Right hindlimb (tissue), 1 donor: ENCODE measurements at regions not wholly inside any gene's neighbourhood (a gene's known extent, or its start where the extent isn't known, plus 50 kb on each side); places are given as distances from the start of the nearest gene placed in this dataset.
A peak's percentile ranks its signal among the peaks of the same experiment; 100 is the strongest.
"Not testable (repeated sequence)": the region's sequence is repeated elsewhere in the genome, so short reads cannot be mapped to it uniquely, and the experiment has no call there.

Source experiments
- DNase-seq: peaks from one replicate; pipeline ENCODE4 v3.0.0-alpha.2; 2018

DNA sequence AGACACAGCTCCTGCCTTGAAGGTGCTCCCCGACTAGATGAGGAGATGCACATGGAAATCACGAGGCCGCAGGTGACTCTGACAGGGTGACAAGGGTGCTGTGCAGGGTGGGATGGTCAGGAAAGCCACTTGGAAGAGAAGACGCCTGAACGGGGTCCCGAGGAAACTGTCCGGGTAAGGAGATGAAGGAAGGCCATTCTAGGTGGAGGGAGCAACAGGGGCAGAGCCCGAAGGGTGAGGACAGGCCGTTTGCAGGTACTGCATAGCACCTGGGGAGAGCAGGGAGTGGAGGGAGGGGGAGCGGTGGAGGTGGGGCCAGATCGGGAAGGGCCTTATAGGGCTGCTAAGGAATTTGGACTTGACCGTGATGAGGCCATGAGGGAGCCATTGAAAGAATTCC lies 105.6 kb upstream of the DLG1 start:
- DNase-seq = no peak

DNA sequence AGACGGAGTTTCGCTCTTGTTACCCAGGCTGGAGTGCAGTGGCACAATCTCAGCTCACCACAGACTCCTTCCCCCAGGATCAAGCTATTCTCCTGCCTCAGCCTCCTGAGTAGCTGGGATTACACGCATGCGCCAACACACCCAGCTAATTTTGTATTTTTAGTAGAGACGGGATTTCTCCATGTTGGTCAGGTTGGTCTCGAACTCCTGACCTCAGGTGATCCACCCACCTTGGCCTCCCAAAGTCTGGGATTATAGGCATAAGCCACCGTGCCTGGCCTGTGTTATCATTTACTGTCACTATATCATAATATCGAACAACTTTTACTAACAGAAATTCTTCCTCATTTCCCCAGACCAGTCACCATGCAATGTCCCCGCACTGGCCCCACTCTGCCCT lies 104.0 kb upstream of the DLG1 start:
- not testable (repeated sequence) for DNase-seq

DNA sequence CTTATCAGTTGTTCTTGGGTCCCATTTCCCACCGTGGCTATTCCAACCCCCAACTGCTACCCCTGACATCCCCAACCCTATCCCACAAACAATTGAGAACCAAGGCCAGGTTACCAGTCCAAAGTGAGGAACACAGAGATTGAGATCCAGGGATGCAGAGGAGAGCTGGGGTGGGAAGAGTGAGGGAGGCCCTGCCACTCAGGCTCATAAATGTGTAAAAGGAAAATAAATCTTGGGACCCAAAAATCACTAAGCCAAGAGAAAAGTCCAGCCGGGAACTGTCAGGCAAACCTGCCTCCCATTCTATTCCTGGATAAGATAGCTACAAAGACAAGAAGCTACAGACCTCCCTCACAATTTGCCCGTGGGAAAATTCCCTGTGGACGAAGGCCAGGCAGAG lies 101.1 kb upstream of the DLG1 start:
- no peak for DNase-seq

DNA sequence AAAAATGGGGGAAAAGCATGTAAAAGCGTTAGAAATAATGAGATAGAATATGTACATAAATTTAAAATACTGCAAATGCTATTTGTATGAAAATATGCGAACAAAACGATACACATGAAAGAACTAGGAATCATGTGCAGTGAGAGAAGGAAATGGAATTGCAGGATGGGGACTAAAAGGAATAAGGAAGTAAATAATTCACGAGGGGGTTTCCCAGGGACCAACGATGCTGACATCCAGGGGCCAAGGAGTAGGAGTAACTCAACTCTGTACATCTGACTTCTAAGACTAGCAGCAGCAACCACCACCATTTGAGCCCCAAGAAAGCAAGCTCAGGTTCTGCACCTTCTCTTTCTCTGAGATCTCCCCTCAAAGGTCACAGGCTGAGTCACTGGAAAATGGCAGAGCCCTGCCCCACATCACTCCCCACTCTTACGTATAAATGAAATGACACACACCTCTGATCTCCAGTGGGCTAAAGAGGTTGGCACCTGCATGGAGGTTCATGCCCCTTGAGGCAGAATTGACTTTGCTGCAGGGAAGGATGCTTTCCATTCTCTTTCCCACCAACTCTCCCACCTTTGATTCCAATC lies 100.0 kb upstream of the DLG1 start:
- DNase-seq = no peak

DNA sequence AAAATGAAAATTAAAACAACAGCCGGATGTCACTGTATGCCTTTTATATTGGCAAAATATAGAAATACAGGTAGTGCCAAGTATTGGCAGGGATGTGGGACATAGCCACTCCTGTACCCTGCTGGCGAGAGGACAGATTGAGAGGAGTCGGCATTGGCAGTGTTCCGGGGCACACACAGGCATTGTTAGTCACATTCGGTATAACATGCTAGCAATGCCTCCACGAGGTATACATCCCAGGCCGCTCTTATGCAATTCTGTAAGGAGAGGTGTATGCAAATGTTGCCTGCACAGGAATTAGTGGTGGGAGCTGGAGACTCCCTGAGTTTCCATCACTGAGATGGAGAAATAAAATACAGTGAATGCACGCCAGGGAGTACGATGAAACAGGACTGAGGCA lies 99.4 kb upstream of the DLG1 start:
- DNase-seq = no peak

DNA sequence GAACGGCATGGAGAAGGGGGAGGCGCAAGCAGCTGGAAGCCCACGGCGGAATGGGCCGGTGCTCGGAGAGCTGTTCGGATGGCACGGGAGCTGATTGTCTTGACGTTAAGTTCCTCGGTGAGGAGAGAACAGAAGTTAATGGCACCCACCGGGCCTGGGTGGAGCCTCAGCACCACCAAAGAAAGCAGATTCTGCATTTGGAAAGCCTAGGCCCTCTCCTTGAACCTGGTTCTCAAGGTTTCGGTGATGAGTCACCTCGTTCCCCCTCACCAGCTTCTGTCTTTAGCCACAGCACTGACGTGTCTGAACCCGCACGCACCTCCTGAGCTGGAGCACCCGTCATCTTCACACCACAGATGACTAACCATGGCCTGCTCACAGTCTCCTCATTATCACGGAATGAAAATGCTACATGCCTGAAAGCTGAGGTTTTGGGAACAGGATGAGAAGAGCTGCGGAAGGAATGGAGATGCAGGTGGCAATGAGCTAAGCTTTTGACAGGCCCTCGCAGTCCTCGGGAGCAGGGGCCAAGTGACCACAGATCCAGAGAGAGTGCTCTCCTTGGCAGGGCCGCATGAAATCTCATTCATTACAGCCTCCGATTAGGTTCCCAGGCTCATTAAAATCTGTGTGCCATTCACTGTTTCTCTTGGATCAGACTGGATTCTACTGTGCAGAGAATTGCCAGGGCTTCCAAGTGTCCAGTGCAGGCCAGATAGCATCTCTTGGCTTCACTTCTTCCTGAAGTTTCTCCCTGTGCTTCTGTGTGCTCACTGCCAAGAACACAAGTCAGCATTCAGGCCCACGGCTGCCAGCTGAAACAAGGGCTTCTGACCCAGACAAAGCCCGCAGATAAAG lies 96.3 kb upstream of the DLG1 start:
- DNase-seq = no peak

DNA sequence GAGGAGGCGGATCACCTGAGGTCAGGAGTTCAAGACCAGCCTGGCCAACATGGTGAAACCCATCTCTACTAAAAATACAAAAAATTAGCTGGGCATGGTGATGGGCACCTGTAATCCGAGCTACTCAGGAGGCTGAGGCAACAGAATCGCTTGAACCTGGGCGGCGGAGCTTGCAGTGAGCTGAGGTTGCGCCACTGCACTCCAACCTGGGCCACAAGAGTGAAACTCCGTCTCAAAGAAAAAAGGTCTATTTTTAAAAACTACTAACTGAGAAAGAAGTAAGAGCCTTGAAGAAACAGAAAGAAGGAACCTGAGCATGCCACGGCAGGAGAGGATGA lies 95.7 kb upstream of the DLG1 start:
- DNase-seq = not testable (repeated sequence)

DNA sequence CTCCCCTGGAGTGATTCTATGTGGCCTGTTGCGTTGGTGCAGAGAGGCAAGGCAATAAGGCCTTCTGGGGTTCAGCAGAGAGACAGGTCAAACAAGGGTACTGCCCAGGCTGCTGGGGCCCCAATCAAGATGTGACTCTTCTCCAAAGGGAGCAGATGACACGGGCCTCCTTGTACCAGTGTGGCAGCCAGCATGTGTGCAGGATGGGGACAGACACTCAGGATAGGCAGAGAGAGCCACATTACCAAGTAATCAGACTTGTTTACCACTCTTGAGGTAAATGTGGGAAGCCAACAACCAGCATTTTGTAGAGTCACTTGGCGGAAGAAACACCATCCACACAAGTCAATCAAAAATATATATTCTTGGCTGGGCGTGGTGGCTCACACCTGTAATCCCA lies 95.3 kb upstream of the DLG1 start:
- DNase-seq = no peak

DNA sequence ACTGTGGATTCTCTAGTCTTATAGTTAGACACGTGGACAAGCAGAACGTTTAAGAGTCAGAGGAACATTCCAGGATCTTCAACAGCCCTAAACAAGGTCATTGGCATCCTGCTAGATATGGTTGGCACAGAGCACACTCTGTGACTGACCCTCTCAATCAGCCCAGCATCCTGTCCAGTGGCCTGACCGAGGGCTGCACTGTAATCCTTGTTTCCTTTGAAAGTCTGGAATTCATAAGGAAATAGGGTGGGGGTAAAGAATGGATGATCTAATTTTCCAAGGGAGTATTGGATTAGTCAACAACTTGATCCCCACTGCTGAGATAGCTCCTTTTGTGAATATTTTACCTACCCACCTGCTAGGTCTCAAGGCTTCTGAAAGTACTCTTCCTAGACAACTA lies 94.5 kb upstream of the DLG1 start:
- no peak for DNase-seq

DNA sequence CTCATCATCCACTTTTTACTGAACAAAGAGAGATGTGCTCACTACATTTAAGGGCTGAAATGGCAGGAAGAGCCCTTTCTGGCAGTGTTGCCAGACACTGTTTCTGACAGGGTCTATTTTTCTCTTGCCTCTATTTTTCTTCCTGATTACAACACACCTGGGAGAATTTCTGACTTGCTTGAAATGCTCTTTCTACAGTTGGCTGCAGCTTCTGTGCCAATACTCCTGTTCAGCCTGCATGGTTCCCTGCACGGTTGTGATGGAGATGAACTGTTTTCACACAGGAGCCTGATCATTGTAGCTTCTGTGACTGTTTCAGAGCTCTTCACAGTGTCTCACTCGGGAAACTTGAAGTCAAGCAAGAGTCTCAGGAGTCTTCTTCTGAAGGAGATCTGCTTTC lies 83.0 kb upstream of the DLG1 start:
- no peak for DNase-seq

DNA sequence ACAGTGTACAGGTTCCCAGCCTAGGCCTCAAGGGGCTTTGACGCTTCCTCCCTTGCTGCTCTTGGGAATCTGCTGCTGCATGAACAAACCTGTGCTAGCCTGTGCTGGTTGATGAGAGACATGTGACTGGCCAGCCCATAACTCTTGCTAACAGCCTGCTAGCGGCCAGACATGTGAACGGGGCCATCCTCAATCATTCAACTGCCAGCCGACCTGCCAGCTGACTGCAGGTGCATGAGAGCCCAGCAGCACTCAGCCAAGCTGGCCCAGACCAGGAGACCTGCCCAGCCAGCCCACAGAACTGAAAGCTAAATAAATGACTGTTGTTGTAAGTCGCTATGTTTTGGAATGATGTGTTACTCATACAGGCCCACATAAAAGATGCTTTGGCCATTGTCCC lies 82.4 kb upstream of the DLG1 start:
- DNase-seq = no peak

DNA sequence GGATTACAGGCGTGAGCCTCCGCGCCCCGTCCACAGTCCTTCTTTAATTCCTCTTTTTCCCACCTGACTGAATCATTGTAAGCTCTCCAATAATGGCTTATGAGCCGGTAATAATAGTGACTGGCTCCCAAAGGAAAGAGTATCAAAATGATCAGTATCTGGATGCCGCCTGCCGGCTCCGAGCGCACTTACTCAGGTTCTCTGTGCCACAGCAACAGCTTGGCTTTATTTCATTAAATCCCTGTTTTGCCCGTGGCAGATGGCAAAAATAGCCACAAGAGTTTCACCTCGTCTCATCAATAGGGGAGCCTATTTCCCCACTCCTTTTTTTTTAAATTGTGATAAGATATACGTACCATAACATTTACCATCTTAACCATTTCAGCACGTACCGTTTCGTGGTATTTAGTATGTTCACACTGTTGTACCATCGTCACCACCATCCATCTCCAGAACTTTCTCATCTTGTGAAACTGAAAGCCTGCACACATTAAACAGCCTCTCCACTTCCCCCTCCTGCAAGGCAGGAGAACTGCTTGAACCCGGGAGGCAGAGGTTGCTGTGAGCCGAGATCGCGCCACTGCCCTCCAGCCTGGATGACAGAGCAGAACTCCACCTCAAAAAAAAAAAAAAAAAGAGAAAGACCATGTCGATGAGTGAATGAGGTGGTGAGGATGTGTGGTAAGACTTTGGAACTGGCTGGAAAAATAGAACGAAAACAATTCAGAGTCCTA lies 80.7 kb upstream of the DLG1 start:
- DNase-seq = no peak

DNA sequence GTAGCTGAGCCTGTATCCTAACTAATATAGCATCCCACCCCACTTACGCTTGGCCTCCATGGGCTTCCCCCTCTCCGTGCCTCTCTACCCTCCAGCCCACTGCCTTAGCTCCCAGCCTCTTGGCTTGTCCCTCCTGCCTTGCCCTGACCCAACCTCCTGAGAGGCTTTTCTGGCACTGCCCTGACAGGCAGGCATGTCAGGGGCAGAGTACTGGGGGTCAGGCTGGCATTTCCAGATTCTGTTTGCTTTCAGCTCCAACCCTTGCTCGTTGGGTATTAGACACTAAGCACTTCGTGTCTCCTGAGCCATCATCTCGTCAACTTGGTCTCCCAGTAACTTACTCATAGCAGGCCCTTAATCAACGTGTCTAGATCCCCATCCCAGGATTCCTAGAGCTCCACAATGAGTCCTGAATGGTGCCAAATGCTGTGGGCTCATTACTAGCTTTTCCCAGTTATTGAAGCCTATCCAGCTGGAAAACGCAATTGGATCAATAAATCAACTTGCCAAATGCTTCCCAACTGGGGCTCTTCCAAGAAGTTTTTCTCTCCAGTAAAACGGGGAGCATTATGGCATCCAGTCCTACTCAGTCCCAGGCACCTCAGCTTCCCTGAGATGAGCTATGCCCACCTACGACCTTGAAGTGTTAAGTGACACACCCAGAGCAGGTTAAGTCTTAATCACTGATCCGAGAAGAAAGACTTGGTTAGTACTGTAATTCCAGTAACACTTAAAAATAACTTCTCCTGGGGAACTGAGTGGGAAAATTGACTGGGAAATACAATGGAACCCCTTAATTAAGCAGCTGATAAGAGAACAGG lies 78.5 kb upstream of the DLG1 start:
- no peak for DNase-seq

DNA sequence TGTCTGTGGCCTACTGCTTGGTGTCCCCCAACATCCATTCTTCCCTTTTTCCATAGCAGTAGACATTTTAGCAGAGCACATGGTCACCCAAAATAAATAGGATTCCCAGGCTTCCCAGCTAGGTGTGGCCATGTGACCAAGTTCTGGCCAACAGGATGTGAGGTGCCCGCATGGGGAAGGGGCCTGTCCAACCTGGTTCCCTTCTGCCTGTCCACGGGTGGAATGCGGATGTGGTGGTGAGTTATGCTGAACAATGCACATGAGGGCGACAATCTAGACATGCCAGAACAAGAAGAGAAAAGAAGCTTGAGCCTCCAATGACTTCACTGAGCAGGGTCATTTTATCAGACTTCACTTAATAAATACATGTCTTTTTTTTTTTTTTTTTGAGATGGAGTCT lies 77.6 kb upstream of the DLG1 start:
- DNase-seq = no peak

DNA sequence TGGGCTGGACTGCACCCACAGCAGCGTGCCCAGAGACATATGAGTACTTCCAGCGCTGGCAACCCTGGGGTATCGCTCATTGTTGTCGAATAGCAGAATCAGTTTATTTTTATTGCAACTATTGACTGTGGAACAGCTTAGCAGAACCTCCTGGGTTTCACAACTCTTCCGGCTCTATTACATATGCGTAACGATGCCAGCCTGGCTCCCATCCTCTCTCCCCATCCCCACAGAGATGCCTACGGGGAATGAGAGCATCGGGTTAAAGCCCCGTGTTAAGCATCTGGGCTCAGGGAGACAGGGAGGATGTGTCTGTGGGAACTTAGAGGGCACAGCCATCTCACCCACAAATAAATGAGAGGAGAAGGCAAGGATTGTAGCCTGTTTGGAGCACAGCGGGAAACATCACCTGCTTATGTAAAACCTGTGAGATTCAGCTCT lies 76.6 kb upstream of the DLG1 start:
- no peak for DNase-seq

DNA sequence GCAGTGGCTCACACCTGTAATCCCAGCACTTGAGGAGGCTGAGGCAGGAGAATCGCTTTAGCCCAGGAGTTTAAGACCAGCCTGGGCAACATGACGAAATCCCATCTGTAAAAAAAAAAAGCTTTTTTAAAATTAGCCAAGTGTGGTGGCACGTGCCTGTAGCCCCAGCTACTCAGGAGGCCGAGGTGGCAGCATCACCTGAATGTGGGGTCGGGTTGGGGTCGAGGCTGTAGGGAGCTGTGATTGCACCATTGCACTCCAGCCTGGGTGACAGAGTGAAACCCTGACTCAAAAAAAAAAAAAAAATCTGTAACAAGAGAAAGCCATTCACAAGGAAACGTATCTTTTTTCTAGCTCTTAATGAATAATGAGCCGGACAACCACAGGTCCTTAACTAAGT lies 74.7 kb upstream of the DLG1 start:
- no peak for DNase-seq

DNA sequence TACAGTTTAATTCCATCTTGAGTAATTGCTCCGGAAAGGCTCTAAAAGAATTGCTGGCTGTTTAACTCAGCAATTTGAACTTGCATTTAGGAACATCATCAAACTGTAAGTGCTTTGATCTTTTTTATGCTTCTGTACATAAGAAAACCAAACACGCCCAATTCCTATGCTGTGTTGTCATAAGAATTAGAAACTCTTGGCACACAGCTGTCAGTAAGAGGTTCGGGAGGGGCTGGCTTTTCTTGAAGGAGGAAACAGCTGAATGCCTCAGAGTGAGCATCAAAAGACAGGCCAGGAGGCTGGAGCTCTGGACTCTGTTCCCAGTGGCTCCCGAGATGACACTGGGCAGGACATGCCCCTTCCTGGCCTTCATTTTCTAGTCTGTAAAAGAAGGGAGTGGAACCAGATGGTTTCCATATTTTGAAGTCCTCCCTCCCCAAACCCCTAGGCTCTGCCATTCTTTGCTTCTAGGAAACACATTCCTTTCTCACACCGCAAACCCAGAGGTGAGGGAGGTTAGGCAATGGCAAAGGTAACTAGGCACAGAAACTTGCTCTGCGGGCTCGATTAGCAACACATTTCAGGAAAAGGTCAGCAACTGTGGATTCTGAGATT lies 73.7 kb upstream of the DLG1 start:
- peak; percentile 70 for DNase-seq

DNA sequence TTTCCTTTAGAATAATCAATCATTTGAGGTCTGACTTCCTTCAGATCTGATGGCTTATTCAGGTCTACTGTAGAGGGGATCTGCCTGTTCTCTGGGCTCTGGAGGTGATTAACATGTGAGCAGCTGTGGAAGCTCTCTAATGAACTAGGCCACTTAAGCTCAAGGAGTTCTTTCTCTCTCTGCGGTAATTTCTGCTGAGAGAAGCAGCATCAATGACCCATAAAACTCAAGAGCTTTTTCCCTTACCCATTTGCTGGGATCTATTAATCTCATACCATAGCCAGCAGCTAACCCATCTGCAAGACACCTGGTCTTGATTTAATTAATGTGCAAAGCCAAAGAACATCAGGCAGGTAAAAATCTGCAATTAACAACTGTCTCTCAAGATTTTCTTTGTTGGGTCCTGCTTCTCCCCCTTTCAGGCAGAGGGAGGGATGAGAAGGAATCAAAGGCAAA lies 73.2 kb upstream of the DLG1 start:
- no peak for DNase-seq

DNA sequence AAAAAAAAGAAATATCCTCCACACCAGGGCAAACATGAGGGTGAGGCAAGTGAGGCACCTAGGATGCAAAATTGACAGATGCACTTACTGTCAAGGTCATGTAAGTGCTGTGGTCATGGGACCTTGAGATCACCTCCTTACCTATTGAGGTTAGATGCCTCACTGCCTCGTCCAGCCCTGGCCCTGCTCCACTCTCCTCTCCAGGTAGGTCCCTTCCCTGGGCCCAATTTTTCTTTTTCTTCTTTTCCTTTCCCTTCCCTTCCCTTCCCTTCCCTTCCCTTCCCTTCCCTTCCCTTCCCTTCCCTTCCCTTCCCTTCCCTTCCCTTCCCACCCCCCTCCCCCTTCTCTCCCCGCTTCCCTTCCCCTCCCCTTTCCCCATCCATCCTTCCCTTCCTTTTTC lies 71.1 kb upstream of the DLG1 start:
- no peak for DNase-seq

DNA sequence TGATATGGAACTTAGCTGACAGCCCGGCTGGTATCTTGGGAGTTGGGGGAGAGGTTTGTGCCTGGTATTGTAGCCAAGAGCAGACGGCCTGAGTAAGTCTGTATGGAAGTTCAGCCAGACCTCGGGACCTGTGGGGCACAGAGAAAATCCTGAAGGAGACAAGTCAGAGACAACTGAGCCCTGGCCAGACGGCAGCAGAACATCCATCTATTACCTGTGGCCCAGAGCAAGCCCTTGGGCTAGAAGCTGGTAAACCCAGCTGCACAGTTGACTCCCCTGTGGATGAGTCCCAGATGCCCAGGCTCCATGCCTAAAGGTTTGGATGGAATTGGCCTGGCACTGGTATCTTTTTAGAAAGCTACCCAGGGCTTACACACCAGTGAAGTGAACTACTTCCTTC lies 70.4 kb upstream of the DLG1 start:
- DNase-seq = no peak

DNA sequence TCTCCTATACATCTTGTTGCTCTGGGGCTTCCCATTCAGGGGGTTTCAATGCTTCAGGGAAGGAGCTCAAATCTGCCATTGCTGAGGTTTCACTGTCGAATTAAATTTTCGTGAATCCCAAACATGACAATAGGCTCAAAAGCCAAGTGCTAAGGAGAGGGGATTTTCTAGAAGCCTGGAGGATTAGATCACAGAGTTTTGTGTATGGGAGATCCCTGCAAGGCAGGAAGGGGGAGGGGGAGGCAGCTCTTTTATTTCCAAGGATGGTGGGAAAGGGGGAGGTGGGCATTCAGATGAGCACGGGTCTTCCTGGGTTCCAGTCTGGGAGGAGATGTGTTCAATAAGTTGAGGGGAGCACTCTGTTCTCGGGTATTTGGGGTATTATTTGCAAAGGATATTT lies 69.9 kb upstream of the DLG1 start:
- DNase-seq = no peak

DNA sequence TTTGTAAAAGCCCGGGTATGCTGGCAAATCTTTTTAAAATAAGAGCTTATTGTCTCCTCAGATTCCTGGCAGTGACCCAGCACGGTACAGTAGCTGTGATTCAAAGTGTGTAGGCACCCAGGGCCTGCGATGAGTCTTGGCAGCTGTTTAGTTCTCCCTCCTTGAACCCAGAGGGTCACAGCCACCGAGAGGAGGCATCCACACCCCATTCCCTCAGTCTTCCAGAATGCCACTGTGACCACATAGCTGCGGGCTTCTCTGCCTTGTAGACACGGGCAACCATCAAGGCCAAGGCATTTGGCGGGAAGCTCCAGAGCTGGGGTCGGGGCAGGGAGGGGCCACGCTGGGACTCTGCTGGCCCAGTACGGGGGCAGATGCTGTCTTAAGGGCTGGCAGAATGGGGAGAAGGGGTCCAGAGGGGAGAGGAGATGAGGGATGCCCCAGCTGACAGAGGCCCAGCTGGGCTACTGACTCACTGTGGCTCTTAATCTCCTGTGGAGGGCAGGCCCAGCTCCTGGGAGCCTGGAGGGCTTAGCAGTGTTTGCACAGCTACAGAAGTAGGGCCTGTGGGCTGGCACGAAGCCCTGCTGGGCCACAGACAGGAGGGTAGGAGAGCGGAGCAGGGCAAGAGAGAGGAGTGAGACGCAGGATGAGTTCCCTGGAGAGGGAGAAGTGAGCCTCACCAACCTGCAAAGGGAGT lies 68.8 kb upstream of the DLG1 start:
- peak; percentile 62 for DNase-seq
